Activated naive CD8-positive, alpha-beta T cell treated with anti-CD3 and anti-CD28 coated beads, Interleukin-2, amount 50 U/mL, for 24 hours (primary cell): ENCODE measurements at regions not wholly inside any gene's neighbourhood (a gene's known extent, or its start where the extent isn't known, plus 50 kb on each side); places are given as distances from the start of the nearest gene placed in this dataset.

ENCODE experiments used
- ATAC-seq: fragments of 150-1000 bp; cut with Tn5 transposase; one replicate; pipeline ENCODE4 v1.10.0; 2021
- DNase-seq: peaks from one replicate; pipeline ENCODE4 v3.0.0; 2021
- H3K27ac Mint-ChIP-seq: one replicate; pipeline ENCODE4 v1.8.0; 2021; ENCODE audit warnings: mild to moderate bottlenecking, mixed read lengths
- H3K27me3 Mint-ChIP-seq: one replicate; pipeline ENCODE4 v1.8.0; 2021; ENCODE audit warnings: mixed read lengths
- H3K36me3 Mint-ChIP-seq: one replicate; pipeline ENCODE4 v1.8.0; 2021; ENCODE audit warnings: low read depth, mixed read lengths
- H3K4me1 Mint-ChIP-seq: one replicate; pipeline ENCODE4 v1.8.0; 2021; ENCODE audit warnings: mixed read lengths
- H3K4me3 Mint-ChIP-seq: one replicate; pipeline ENCODE4 v1.8.0; 2021; ENCODE audit warnings: mild to moderate bottlenecking, moderate library complexity, mixed read lengths
- H3K9me3 Mint-ChIP-seq: one replicate; pipeline ENCODE4 v1.8.0; 2021; ENCODE audit warnings: mixed read lengths

DNA sequence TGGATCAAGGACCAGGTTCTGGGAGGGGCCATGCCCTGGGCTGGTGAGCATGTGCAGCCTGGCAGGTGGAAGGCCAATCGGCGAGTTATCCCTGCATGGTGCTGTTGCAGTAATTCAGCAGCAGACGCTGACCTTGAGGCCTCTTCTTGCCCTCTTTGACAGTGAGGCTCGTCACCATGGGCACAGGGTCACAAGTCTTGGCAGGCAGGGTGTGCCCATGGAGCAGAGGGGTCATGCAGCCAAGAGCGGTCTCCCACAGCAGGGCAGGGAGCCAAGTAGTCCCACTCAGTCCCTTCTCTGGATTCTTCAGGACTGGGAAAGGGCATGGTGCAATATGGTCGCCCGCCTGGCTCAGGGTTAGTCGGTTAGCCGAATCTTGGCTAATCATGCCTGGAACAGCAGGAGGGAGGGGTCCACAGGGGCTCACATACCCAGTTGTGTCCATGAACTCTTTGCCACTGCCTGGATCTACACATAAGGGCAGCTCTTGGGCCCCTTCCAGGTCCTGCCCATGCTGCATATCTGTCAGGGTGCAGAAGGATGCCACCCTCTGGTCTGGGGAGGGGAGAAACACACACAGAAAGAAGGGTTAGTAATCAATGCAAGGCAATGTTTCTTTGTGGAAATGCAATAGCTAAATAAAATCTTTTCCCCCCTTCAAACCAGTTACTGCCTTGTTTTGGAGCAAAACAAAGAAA is 226.8 kb downstream of the SIPA1L2 start:
- H3K27ac Mint-ChIP-seq = no peak overlapping the region
- no peak overlapping the region for H3K4me3 Mint-ChIP-seq
- no peaks in the 10 kb centered on the region for H3K9me3 Mint-ChIP-seq
- DNase-seq (no peak), ATAC-seq (no peak)
- H3K27me3 Mint-ChIP-seq = no peaks in the 10 kb centered on the region
- H3K4me1 Mint-ChIP-seq = no peaks in the 10 kb centered on the region
- peaks cover 6% of the 10 kb centered on the region for H3K36me3 Mint-ChIP-seq

- H3K4me3 Mint-ChIP-seq = no peak overlapping the region
- H3K4me1 Mint-ChIP-seq = no peaks in the 10 kb centered on the region
- no peak overlapping the region for H3K27ac Mint-ChIP-seq
- H3K27me3 Mint-ChIP-seq = no peaks in the 10 kb centered on the region
- no peak for ATAC-seq
- H3K36me3 Mint-ChIP-seq = peaks cover 6% of the 10 kb centered on the region
- no peaks in the 10 kb centered on the region for H3K9me3 Mint-ChIP-seq
- no peak for DNase-seq
These were observed 231.1 kb downstream of the SIPA1L2 start for GRCh38 chr1:232398823-232399222.

DNA sequence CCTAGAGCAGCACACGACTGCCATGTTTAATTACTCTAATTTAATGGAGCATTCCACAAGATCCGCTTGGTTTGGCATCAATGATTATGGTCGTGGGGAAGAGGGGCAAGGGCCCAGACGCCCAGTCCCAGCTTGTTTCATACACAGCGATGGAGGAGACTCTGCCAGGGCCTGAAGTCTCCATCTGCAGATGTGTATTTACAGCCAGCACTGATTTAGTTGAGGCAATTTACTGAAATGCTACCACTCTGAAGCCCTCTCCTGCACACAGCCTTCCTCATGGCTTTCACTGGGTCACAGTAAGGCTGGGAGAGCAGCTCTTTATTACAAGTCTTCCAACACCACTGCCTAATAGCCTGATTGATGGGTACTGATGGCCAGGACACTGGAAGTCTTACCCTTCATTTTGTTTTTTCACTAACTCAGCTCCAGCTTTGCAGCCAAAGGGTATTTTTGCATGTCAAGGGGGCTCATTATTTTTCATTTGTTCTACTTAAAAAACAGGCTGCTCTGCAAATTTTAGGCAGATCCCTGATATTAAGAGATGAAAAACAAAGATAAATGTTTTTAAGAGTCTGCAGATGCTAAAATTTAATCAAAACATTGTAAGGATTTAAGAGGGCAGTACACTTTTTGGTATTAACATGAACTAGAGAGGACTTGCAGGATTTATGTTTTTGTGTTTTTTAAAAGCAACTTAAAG is 236.3 kb downstream of the SIPA1L2 start:
- H3K27me3 Mint-ChIP-seq = peaks cover 2% of the 10 kb centered on the region
- H3K36me3 Mint-ChIP-seq = no peaks in the 10 kb centered on the region
- no peak for DNase-seq
- no peak overlapping the region for H3K27ac Mint-ChIP-seq
- H3K9me3 Mint-ChIP-seq = no peaks in the 10 kb centered on the region
- ATAC-seq = no peak
- H3K4me1 Mint-ChIP-seq = no peaks in the 10 kb centered on the region
- H3K4me3 Mint-ChIP-seq = no peak overlapping the region

GRCh38 chr1:232393010-232393409 is 236.9 kb downstream of the SIPA1L2 start:
- H3K27me3 Mint-ChIP-seq = peaks cover 2% of the 10 kb centered on the region
- H3K9me3 Mint-ChIP-seq = no peaks in the 10 kb centered on the region
- H3K4me1 Mint-ChIP-seq = no peaks in the 10 kb centered on the region
- H3K27ac Mint-ChIP-seq = no peak overlapping the region
- ATAC-seq = no peak
- H3K36me3 Mint-ChIP-seq = no peaks in the 10 kb centered on the region
- DNase-seq = no peak
- H3K4me3 Mint-ChIP-seq = no peak overlapping the region

- no peak for ATAC-seq
- Mint-ChIP-seq H3K9me3 (no peaks in the 10 kb centered on the region), H3K4me3 (no peak overlapping the region), H3K36me3 (no peaks in the 10 kb centered on the region), H3K27ac (no peak overlapping the region), H3K4me1 (no peaks in the 10 kb centered on the region), H3K27me3 (peaks cover 2% of the 10 kb centered on the region)
- DNase-seq = no peak
These were observed 239.3 kb downstream of the SIPA1L2 start for GRCh38 chr1:232390590-232390989.

GRCh38 chr1:232389744-232390143 is 240.2 kb downstream of the SIPA1L2 start:
- no peaks in the 10 kb centered on the region for H3K4me1 Mint-ChIP-seq
- H3K9me3 Mint-ChIP-seq = no peaks in the 10 kb centered on the region
- ATAC-seq (no peak), DNase-seq (no peak)
- H3K4me3 Mint-ChIP-seq = no peak overlapping the region
- H3K27me3 Mint-ChIP-seq = peaks cover 6% of the 10 kb centered on the region
- no peaks in the 10 kb centered on the region for H3K36me3 Mint-ChIP-seq
- H3K27ac Mint-ChIP-seq = no peak overlapping the region

GRCh38 chr1:232388363-232388762 is 241.6 kb downstream of the SIPA1L2 start:
- Mint-ChIP-seq H3K4me1 (no peaks in the 10 kb centered on the region), H3K4me3 (no peak overlapping the region), H3K9me3 (no peaks in the 10 kb centered on the region), H3K27ac (no peak overlapping the region), H3K27me3 (peaks cover 6% of the 10 kb centered on the region), H3K36me3 (no peaks in the 10 kb centered on the region)
- ATAC-seq = no peak
- DNase-seq = no peak

- Mint-ChIP-seq H3K4me1 (no peaks in the 10 kb centered on the region), H3K9me3 (no peaks in the 10 kb centered on the region), H3K27ac (no peak overlapping the region), H3K36me3 (no peaks in the 10 kb centered on the region), H3K27me3 (peaks cover 4% of the 10 kb centered on the region), H3K4me3 (no peak overlapping the region)
- DNase-seq (no peak), ATAC-seq (no peak)
These were observed 243.0 kb downstream of the SIPA1L2 start for GRCh38 chr1:232386721-232387510.

DNA sequence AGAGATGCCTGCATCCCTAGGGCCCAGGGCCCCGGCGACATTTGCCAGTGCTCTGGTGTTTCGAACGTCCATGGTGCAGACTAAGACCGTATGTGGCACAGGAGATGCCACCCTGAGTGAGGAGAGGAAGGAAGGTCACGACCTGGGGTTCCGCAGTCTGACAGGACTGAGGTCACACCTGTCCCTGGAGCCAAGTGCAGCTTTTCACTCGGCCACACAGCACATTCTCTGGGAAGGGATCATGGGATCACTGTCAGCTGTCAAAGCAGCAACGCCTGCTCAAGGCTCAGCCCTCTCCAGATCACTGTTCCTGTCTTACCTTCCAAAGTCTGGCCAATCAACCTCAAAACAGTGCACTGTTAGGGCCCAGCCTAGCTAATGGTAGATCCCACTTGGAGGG is 243.6 kb downstream of the SIPA1L2 start:
- H3K4me3 Mint-ChIP-seq = no peak overlapping the region
- H3K4me1 Mint-ChIP-seq = no peaks in the 10 kb centered on the region
- no peak overlapping the region for H3K27ac Mint-ChIP-seq
- ATAC-seq (no peak), DNase-seq (no peak)
- H3K27me3 Mint-ChIP-seq = peaks cover 7% of the 10 kb centered on the region
- no peaks in the 10 kb centered on the region for H3K36me3 Mint-ChIP-seq
- no peaks in the 10 kb centered on the region for H3K9me3 Mint-ChIP-seq

- Mint-ChIP-seq H3K27ac (no peak overlapping the region), H3K36me3 (no peaks in the 10 kb centered on the region), H3K4me3 (no peak overlapping the region), H3K4me1 (no peaks in the 10 kb centered on the region), H3K27me3 (peaks cover 11% of the 10 kb centered on the region), H3K9me3 (no peaks in the 10 kb centered on the region)
- ATAC-seq (no peak), DNase-seq (no peak)
These were observed 244.7 kb downstream of the SIPA1L2 start for GRCh38 chr1:232385221-232385620.

DNA sequence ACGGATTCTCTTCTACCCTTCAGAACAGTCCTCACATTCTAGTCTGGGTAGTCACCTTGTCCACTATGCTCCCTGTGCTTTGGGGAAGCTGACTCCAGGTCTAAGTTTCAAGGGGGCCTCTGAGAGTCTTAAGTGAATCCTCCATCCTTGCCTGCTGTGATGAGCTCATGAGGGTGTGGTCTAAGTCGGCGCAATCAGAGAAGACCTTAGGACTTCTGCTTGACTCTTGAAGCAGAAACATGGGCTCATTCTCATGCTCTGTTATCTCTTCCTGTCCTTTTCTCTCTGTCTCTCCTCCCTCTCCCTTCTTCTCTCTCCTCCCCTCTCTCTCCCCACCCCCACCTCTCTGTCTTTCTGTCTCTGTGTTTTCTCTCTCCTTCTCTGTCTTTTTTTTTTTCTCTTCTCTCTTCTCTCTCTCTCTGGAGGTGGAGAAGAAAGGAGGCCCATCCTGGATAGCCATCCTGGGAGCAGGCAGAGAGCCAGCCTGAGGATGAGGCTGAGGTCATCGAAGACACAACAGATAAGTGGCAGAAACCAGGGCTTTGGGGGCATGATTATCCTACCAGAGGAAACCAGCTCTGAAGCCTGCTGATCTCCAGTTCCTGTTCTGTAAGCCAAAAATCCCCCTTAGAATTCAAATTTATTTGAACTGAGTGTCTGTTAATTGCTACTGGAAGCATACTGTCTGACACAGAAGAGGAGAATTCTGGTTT is 245.6 kb downstream of the SIPA1L2 start:
- Mint-ChIP-seq H3K27ac (no peak overlapping the region), H3K4me3 (no peak overlapping the region), H3K36me3 (no peaks in the 10 kb centered on the region), H3K27me3 (peaks cover 11% of the 10 kb centered on the region), H3K9me3 (no peaks in the 10 kb centered on the region), H3K4me1 (no peaks in the 10 kb centered on the region)
- ATAC-seq = no peak
- no peak for DNase-seq

GRCh38 chr1:232383455-232384123 is 246.3 kb downstream of the SIPA1L2 start:
- Mint-ChIP-seq H3K27ac (no peak overlapping the region), H3K4me3 (no peak overlapping the region), H3K36me3 (no peaks in the 10 kb centered on the region), H3K27me3 (peaks cover 11% of the 10 kb centered on the region), H3K9me3 (no peaks in the 10 kb centered on the region), H3K4me1 (no peaks in the 10 kb centered on the region)
- ATAC-seq (no peak), DNase-seq (no peak)

- no peak for ATAC-seq
- Mint-ChIP-seq H3K4me3 (no peak overlapping the region), H3K4me1 (no peaks in the 10 kb centered on the region), H3K36me3 (no peaks in the 10 kb centered on the region), H3K27ac (no peak overlapping the region), H3K9me3 (no peaks in the 10 kb centered on the region), H3K27me3 (peaks cover 11% of the 10 kb centered on the region)
- no peak for DNase-seq
These were observed 247.3 kb downstream of the SIPA1L2 start for GRCh38 chr1:232382671-232383070.
